Heart right ventricle (tissue), 16 donors: ENCODE measurements at regions not wholly inside any gene's neighbourhood (a gene's known extent, or its start where the extent isn't known, plus 50 kb on each side); places are given as distances from the start of the nearest gene placed in this dataset.

Experiments used
- ATAC-seq, 8 donors: fragments of 200-7000 bp; cut with Tn5 transposase; one replicate each; pipeline ENCODE4 v1.9.1; 2020; ENCODE audit warnings: mild to moderate bottlenecking in 8 of 8, moderate library complexity in 8 of 8, moderate number of reproducible peaks in 1 of 8
- DNase-seq, 2 donors: peaks; one replicate each; pipeline ENCODE4 v3.0.0-alpha.2; 2020
- H3K27ac ChIP-seq, 10 donors: fragments of 200-600 bp; sonication (generic) in 2 of 10; one replicate each; pipeline versions ENCODE4 v1.5.0 to v1.8.0; 2020 to 2022; ENCODE audit warnings: mild to moderate bottlenecking in 3 of 10
- H3K27me3 ChIP-seq, 7 donors: fragments of 200-600 bp; one replicate each; pipeline ENCODE4 v1.8.0; 2021 to 2022; ENCODE audit warnings: mild to moderate bottlenecking in 2 of 7
- H3K36me3 ChIP-seq, 9 donors: fragments of 200-600 bp; sonication (generic) in 1 of 9; one replicate each; pipeline versions ENCODE4 v1.5.0 to v1.8.0; 2020 to 2022; ENCODE audit warnings: mild to moderate bottlenecking in 2 of 9
- H3K4me1 ChIP-seq, 9 donors: fragments of 200-600 bp; sonication (generic) in 1 of 9; one replicate each; pipeline versions ENCODE4 v1.5.0 to v1.8.0; 2020 to 2022; ENCODE audit warnings: mild to moderate bottlenecking in 4 of 9
- H3K4me3 ChIP-seq, 10 donors: fragments of 200-600 bp; sonication (generic) in 2 of 10; one replicate each; pipeline versions ENCODE4 v1.5.0 to v1.8.0; 2020 to 2022; ENCODE audit warnings: mild to moderate bottlenecking in 7 of 10, moderate library complexity in 2 of 10
- H3K9me3 ChIP-seq, 11 donors: fragments of 200-600 bp in 10 of 11; sonication (generic) in 2 of 11; one replicate each; pipeline versions ENCODE4 v1.5.0 to v1.8.0; 2013 to 2022; ENCODE audit warnings: mild to moderate bottlenecking in 2 of 11, control low read depth in 1 of 11, moderate library complexity in 1 of 11
- CTCF ChIP-seq, 9 donors: fragments of 200-600 bp; sonication (generic) in 2 of 9; IDR thresholded peaks; one replicate each; pipeline versions ENCODE4 v1.5.0 to v1.8.0; 2021 to 2022; ENCODE audit warnings: antibody characterized with exemption in 9 of 9, mild to moderate bottlenecking in 5 of 9, moderate library complexity in 1 of 9
- WGBS, 2 donors: extraction: QIAGEN DNeasy Blood & Tissue Kit; methylation state at CpG; one replicate each; pipeline ENCODE4 v1.1.7; 2013; ENCODE audit warnings: inconsistent platforms in 1 of 2; 5-methylcytosine and 5-hydroxymethylcytosine counted together
- intact Hi-C, 10 donors: fragments of 100-400 bp; cut with DNase I; formaldehyde crosslinking; loops; one replicate each; pipeline versions ENCODE4 v1.11.1 to v1.14.2; 2022
- donor health status: Arrhythmogenic right ventricular cardiomyopathy.
- donor health status: ischemic (EF 13 %, LVEDD 7.1; RV severe dilation, severe dysfunction).
- donor health status: healthy with polysubstance abuse.
- donor health status: DM: no; HTN: yes; CAD: no.
- donor health status: DM: no; HTN: no; CAD: no.
- donor health status: ischemic (EF 25% LVEDD 6.9; RV normal size, moderate dysfunction).
- donor health status: ischemic (EF 25% LVEDD 5.7; RV mildly dilated, moderate dysfunction).
- donor health status: healthy.
- donor health status: DM: yes; HTN: yes; CAD: no.
- donor health status: Ischemic cardiomyopathy.
- donor health status: ischemic (EF 35%, LVEDD 5.7; RV mildly dilated, moderate dysfunction).
- donor health status: nonischemic (EF 11% LVEDD 7.7; RV severe dilation, severe dysfunction).
- donor health status: DM: yes; HTN: yes; CAD: no.
- donor health status: PGD.
- donor health status: ischemic (EF 29% LVEDD 5.4; RV normal size, mild dysfunction).
- donor health status: nonischemic (EF 23%, LVEDD 6.1; RV moderate dilation, normal function).

GRCh38 chr9:126116351-126117157 lies 210.1 kb upstream of the MVB12B start:
- intact Hi-C loops, result no loop called here
- WGBS, 2 donors, result 79 to 80% methylated on average over 17 of the region's 17 CpGs

GRCh38 chr9:126117158-126117425 lies 209.5 kb upstream of the MVB12B start:
- H3K4me1 ChIP-seq, result no peaks in the 10 kb centered on the region
- H3K4me3 ChIP-seq, result no peak overlapping the region
- no peak for TF ChIP-seq CTCF (IDR thresholded peaks at IDR 0.05)
- H3K27ac ChIP-seq, result no peak overlapping the region
- H3K36me3 ChIP-seq, result no peaks in the 10 kb centered on the region
- WGBS, 2 donors, result 95 to 98% methylated on average over 4 of the region's 4 CpGs
- DNase-seq (no peak), ATAC-seq (no peak)
- no peaks in the 10 kb centered on the region for H3K9me3 ChIP-seq
- H3K27me3 ChIP-seq, result peaks cover 0 to 23% (median 3%) of the 10 kb centered on the region in 7 donors
- intact Hi-C loops, result no loop called here

More at GRCh38 chr9:126116351-126117157, 210.1 kb upstream of the MVB12B start:
- Histone ChIP-seq H3K4me1 (no peaks in the 10 kb centered on the region), H3K27me3 (peaks cover 0 to 21% (median 3%) of the 10 kb centered on the region in 7 donors), H3K4me3 (no peak overlapping the region), H3K9me3 (no peaks in the 10 kb centered on the region), H3K27ac (no peak overlapping the region), H3K36me3 (no peaks in the 10 kb centered on the region)
- DNase-seq (no peak), ATAC-seq (no peak)
- TF ChIP-seq CTCF (IDR thresholded peaks at IDR 0.05), result no peak

- TF ChIP-seq CTCF (IDR thresholded peaks at IDR 0.05), result no peak
- intact Hi-C loops, result no loop called here
- ATAC-seq, result no peak
- no peak overlapping the region for H3K27ac ChIP-seq
- H3K9me3 ChIP-seq, result no peaks in the 10 kb centered on the region
- no peaks in the 10 kb centered on the region for H3K36me3 ChIP-seq
- H3K27me3 ChIP-seq, result peaks cover 0 to 23% (median 3%) of the 10 kb centered on the region in 7 donors
- 86 to 90% methylated on average over 9 of the region's 9 CpGs for WGBS, 2 donors
- DNase-seq, result no peak
- H3K4me3 ChIP-seq, result no peak overlapping the region
- H3K4me1 ChIP-seq, result no peaks in the 10 kb centered on the region
These were observed 209.0 kb upstream of the MVB12B start for GRCh38 chr9:126117631-126118030.

GRCh38 chr9:126119731-126120130 lies 206.9 kb upstream of the MVB12B start:
- ATAC-seq (no peak), DNase-seq (no peak)
- no peak overlapping the region for H3K4me3 ChIP-seq
- H3K36me3 ChIP-seq, result no peaks in the 10 kb centered on the region
- TF ChIP-seq CTCF (IDR thresholded peaks at IDR 0.05), result no peak
- H3K9me3 ChIP-seq, result no peaks in the 10 kb centered on the region
- no peaks in the 10 kb centered on the region for H3K4me1 ChIP-seq
- no peak overlapping the region for H3K27ac ChIP-seq
- intact Hi-C loops, result no loop called here
- H3K27me3 ChIP-seq, result peaks cover 0 to 23% (median 5%) of the 10 kb centered on the region in 7 donors
- WGBS, 2 donors, result 82 to 85% methylated on average over 6 of the region's 6 CpGs
